Right lobe of liver (tissue), 4 donors: ENCODE measurements at regions not wholly inside any gene's neighbourhood (a gene's known extent, or its start where the extent isn't known, plus 50 kb on each side); places are given as distances from the start of the nearest gene placed in this dataset.

ENCODE experiments used
- CTCF ChIP-seq, 4 donors: fragments of 200-600 bp in 3 of 4; fragments of 450-650 bp in 1 of 4; IDR thresholded peaks; one replicate each; pipeline versions ENCODE4 v1.5.1 to v1.8.0; 2016 to 2022; ENCODE audit warnings: antibody characterized with exemption in 4 of 4, mild to moderate bottlenecking in 2 of 4
- POLR2A ChIP-seq: fragments of 450-650 bp; IDR thresholded peaks from one replicate; pipeline ENCODE4 v1.6.1; 2017; ENCODE audit warnings: antibody characterized with exemption, mild to moderate bottlenecking
- donor health status: DM: no; HTN: no; CAD: no.
- donor health status: DM: no; HTN: no; CAD: no.
- donor health status: DM: no; HTN: yes; CAD: no.

- TF ChIP-seq CTCF (IDR thresholded peaks at IDR 0.05) = no peak
- TF ChIP-seq POLR2A = no peak
Measured at GRCh38 chr7:88432301-88432700, 125.6 kb upstream of the STEAP4 start.
